Stomach (tissue), 8 donors: ENCODE measurements at regions not wholly inside any gene's neighbourhood (a gene's known extent, or its start where the extent isn't known, plus 50 kb on each side); places are given as distances from the start of the nearest gene placed in this dataset.
A peak's percentile ranks its signal among the peaks of the same experiment; 100 is the strongest.

ENCODE experiments used
- DNase-seq, 2 donors: peaks; one replicate each; pipeline versions ENCODE4 v3.0.0 to v3.0.0-alpha.2; 2013 to 2019
- H3K27ac ChIP-seq, 5 donors: fragments of 200-600 bp in 4 of 5; sonication (generic) in 4 of 5; one replicate each; pipeline ENCODE4 v1.5.1; 2013 to 2019; ENCODE audit warnings: mild to moderate bottlenecking in 1 of 5, moderate library complexity in 1 of 5
- H3K27me3 ChIP-seq, 3 donors: fragments of 200-600 bp; sonication (generic); one replicate each; pipeline ENCODE4 v1.5.1; 2017 to 2019; ENCODE audit warnings: mixed run types in 1 of 3
- H3K36me3 ChIP-seq, 4 donors: fragments of 200-600 bp; sonication (generic); 1 replicate in 3 of 4; 2 replicates in 1 of 4; pipeline ENCODE4 v1.5.1; 2016 to 2019
- H3K4me1 ChIP-seq, 4 donors: fragments of 200-600 bp; sonication (generic); one replicate each; pipeline ENCODE4 v1.5.1; 2016 to 2019
- H3K4me3 ChIP-seq, 4 donors: fragments of 200-600 bp; sonication (generic) in 3 of 4; one replicate each; pipeline ENCODE4 v1.5.1; 2016 to 2019; ENCODE audit warnings: mild to moderate bottlenecking in 1 of 4
- H3K9me3 ChIP-seq, 4 donors: fragments of 200-600 bp; sonication (generic); one replicate each; pipeline ENCODE4 v1.5.1; 2016 to 2019
- CTCF ChIP-seq, 7 experiments: fragments of 450-650 bp in 4 of 7; fragments of 200-600 bp in 3 of 7; sonication (generic) in 3 of 7; IDR thresholded peaks; one replicate each; pipeline ENCODE4 v1.5.1; 2016 to 2019; ENCODE audit warnings: antibody characterized with exemption in 7 of 7, control low read depth in 2 of 7, mild to moderate bottlenecking in 1 of 7
- EP300 ChIP-seq: sonication (generic); formaldehyde crosslinking; IDR thresholded peaks from one replicate; pipeline ENCODE4 v1.6.1; 2017; ENCODE audit warnings: antibody characterized with exemption
- POLR2A ChIP-seq, 4 donors: fragments of 450-650 bp; IDR thresholded peaks; one replicate each; pipeline ENCODE4 v1.6.1; 2016; ENCODE audit warnings: antibody characterized with exemption in 4 of 4, control low read depth in 2 of 4, mild to moderate bottlenecking in 1 of 4, moderate library complexity in 1 of 4
- POLR2AphosphoS5 ChIP-seq, 3 donors: sonication (generic); formaldehyde crosslinking; IDR thresholded peaks; one replicate each; pipeline ENCODE4 v1.6.1; 2016; ENCODE audit warnings: antibody characterized with exemption in 3 of 3
- WGBS, 5 donors: extraction: QIAGEN DNeasy Blood & Tissue Kit in 3 of 5; methylation state at CpG; one replicate each; pipeline versions ENCODE4 v1.1.5 to v1.1.7; 2013 to 2018; 5-methylcytosine and 5-hydroxymethylcytosine counted together
- intact Hi-C: fragments of 100-400 bp; cut with DNase I; formaldehyde crosslinking; loops from one replicate; pipeline ENCODE4 v1.15.1; 2023; ENCODE audit warnings: low total_unique reads
- donor health status: healthy with polysubstance abuse.
- donor health status: Bipolar disorder and iron deficiency.
- donor health status: healthy.

DNA sequence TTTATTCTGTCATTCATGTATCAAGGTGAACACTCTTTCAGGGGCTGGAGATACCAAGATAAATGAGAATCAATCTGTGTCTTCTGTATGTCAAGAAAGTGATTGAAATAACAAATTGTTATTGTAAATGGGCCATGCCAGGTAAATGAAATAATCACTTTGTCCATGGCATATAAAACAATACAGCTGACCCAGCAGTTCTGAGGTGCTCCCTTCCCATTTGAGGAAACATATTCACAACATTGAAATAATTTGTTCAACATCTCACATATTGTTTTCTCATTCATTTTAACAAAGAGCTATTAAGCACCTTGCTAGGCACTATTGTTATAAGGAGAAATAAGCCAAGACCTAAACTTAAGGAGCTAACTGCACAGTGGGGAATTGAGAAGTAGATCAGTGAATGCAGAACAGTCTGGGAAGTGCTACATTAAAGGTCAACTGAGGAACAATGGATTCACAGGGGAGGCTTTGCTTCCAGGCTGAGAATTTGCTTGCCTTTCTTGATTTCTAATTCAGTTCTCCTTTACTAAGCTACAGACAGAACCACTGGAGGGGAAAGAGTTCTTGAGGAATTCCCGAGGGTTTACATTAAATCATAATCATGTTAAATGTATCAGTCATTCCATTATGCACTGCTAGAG lies 806.3 kb upstream of the ARPP21 start:
- no peak overlapping the region for H3K4me3 ChIP-seq
- 60 to 75% (median 68%) methylated on average over 1 of the region's 1 CpG for WGBS, 5 donors
- H3K4me1 ChIP-seq = no peaks in the 10 kb centered on the region
- H3K9me3 ChIP-seq = no peaks in the 10 kb centered on the region
- intact Hi-C loops = no loop called here
- H3K36me3 ChIP-seq = no peaks in the 10 kb centered on the region
- no peak overlapping the region for H3K27ac ChIP-seq
- no peaks in the 10 kb centered on the region for H3K27me3 ChIP-seq
- no peak for DNase-seq
- TF ChIP-seq POLR2A (IDR thresholded peaks at IDR 0.05) (no peak), POLR2AphosphoS5 (IDR thresholded peaks at IDR 0.05) (no peak), CTCF (IDR thresholded peaks at IDR 0.05) (no peak), EP300 (no peak)

GRCh38 chr3:34837848-34838741 lies 801.2 kb upstream of the ARPP21 start:
- Histone ChIP-seq H3K36me3 (no peaks in the 10 kb centered on the region), H3K4me3 (no peak overlapping the region), H3K9me3 (no peaks in the 10 kb centered on the region), H3K27me3 (no peaks in the 10 kb centered on the region), H3K27ac (peak overlapping the region in 4 of 5 donors; percentile 7 to 71 (median 50)), H3K4me1 (peaks cover 0 to 5% (median 0%) of the 10 kb centered on the region in 4 donors)
- DNase-seq = peak in 1 of 2 donors; percentile 22
- intact Hi-C loops = no loop called here
- 31 to 58% (median 49%) methylated on average over 4 of the region's 4 CpGs for WGBS, 5 donors
- TF ChIP-seq POLR2AphosphoS5 (IDR thresholded peaks at IDR 0.05) (no peak), CTCF (IDR thresholded peaks at IDR 0.05) (no peak), POLR2A (IDR thresholded peaks at IDR 0.05) (no peak), EP300 (no peak)

DNA sequence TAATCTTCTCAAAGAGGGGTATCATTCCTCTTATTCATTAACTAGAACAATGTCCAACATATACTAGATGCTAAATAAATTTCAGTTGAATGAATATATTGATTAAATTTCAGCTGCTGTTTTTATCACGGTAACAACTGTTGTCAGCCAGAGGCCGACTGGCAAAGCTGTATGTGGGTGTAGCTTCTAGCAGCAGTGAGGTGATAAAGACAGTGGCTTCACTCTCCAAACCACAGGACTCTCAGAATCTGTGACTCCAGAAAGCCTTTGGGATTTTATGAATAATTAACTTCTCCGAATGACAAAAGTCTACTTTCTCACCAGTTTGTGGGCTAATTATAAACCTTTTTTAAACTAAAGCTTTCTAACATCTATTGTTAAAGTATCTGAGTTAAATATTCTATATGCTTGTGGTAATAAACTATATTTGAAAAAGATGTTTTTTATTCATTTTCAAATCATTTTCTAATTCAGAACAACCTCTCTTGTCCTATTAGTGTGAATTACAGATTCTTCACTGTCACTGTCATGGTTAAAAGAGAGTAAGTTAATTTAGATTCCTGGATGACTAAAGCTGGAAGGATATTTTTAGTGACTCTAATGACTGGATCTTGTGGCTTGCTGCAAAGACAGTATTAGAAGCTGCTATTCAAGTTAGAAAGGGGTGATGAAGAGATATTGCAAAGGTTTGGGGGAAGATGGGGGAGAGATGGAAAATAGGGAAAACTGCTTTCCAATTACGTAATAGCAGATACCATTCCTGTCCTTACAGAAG lies 796.4 kb upstream of the ARPP21 start:
- Histone ChIP-seq H3K27ac (no peak overlapping the region), H3K4me3 (no peak overlapping the region), H3K27me3 (no peaks in the 10 kb centered on the region), H3K4me1 (peaks cover 0 to 5% (median 0%) of the 10 kb centered on the region in 4 donors), H3K36me3 (no peaks in the 10 kb centered on the region), H3K9me3 (no peaks in the 10 kb centered on the region)
- no peak for DNase-seq
- intact Hi-C loops = no loop called here
- TF ChIP-seq EP300 = no peak
- TF ChIP-seq CTCF (IDR thresholded peaks at IDR 0.05) = no peak
- TF ChIP-seq POLR2AphosphoS5 (IDR thresholded peaks at IDR 0.05) = no peak
- TF ChIP-seq POLR2A (IDR thresholded peaks at IDR 0.05) = no peak
- 40 to 61% (median 49%) methylated on average over 4 of the region's 4 CpGs for WGBS, 5 donors

GRCh38 chr3:34844323-34844620 lies 795.1 kb upstream of the ARPP21 start:
- DNase-seq = no peak
- H3K36me3 ChIP-seq = no peaks in the 10 kb centered on the region
- H3K4me3 ChIP-seq = no peak overlapping the region
- H3K4me1 ChIP-seq = no peaks in the 10 kb centered on the region
- no peak overlapping the region for H3K27ac ChIP-seq
- no peaks in the 10 kb centered on the region for H3K9me3 ChIP-seq
- intact Hi-C loops = no loop called here
- 47 to 60% (median 53%) methylated on average over 2 of the region's 2 CpGs for WGBS, 5 donors
- H3K27me3 ChIP-seq = no peaks in the 10 kb centered on the region
- TF ChIP-seq CTCF (IDR thresholded peaks at IDR 0.05) = no peak
- no peak for TF ChIP-seq POLR2AphosphoS5 (IDR thresholded peaks at IDR 0.05)
- TF ChIP-seq EP300 = no peak
- no peak for TF ChIP-seq POLR2A (IDR thresholded peaks at IDR 0.05)
